ENCODE measurements at regions not wholly inside any gene's neighbourhood (a gene's known extent, or its start where the extent isn't known, plus 50 kb on each side); places are given as distances from the start of the nearest gene placed in this dataset.

DNA sequence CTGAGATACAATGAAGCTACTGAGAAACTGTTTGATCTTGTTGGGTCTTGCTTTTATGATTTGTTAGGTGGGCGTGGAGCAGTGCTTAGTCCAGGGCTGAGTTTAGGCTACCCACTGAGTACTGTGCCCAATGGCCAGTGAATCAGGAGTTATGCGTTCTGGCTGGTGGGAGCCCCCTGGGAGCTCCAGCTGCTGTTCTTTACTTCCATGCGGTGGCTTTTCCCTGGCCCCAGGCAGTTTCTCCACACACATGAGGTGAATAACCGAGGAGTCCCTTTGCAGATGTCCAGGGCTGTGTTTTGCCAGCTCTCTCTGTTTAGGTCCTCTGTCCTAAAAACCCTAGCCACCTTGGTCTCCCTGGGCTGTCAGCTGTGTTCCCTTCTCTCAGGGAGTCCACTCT, 106.5 kb downstream of the KLF13 start:
- FAIRE-seq = peak; percentile 84
- H3K4me3 ChIP-seq (ENCODE audit: low read depth, low read length) = no peak overlapping the region

DNA sequence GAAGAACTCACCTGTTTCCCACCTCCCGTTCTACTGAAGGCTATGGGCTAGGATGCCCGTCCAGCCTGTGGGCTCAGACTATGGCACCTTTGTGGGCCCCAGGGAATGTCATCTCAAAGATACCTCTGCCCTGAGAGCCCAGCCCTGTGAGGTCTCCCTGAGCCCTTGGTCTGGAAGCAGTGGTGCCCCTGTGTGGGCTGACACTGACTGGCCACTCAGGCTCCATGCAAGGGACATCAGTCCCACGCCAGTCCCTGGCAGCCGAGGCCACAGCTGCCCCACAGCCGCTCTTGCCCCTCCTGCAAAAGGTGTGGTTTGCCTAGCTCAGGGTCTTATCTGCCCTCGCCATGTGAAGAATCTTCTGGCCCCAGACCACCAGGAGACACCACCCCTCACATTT, 106.9 kb downstream of the KLF13 start:
- no peaks in the 10 kb centered on the region for H3K27me3 ChIP-seq (ENCODE audit: control insufficient read depth, insufficient read depth, low read length)
- no peak for DNase-seq (ENCODE audit: low read depth)
- no peaks in the 10 kb centered on the region for H3K36me3 ChIP-seq (ENCODE audit: control insufficient read depth, insufficient read depth, low read length)
- TF ChIP-seq, protein P1, sequence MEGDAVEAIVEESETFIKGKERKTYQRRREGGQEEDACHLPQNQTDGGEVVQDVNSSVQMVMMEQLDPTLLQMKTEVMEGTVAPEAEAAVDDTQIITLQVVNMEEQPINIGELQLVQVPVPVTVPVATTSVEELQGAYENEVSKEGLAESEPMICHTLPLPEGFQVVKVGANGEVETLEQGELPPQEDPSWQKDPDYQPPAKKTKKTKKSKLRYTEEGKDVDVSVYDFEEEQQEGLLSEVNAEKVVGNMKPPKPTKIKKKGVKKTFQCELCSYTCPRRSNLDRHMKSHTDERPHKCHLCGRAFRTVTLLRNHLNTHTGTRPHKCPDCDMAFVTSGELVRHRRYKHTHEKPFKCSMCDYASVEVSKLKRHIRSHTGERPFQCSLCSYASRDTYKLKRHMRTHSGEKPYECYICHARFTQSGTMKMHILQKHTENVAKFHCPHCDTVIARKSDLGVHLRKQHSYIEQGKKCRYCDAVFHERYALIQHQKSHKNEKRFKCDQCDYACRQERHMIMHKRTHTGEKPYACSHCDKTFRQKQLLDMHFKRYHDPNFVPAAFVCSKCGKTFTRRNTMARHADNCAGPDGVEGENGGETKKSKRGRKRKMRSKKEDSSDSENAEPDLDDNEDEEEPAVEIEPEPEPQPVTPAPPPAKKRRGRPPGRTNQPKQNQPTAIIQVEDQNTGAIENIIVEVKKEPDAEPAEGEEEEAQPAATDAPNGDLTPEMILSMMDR (IDR thresholded peaks at IDR 0.05; ENCODE audit: insufficient read depth, low read length, severe bottlenecking) = no peak
- no peak for FAIRE-seq
- no peak overlapping the region for H3K4me3 ChIP-seq (ENCODE audit: low read depth, low read length)

More for the DNA sequence above, 106.5 kb downstream of the KLF13 start:
- Histone ChIP-seq H3K27me3 (ENCODE audit: control insufficient read depth, insufficient read depth, low read length) (no peaks in the 10 kb centered on the region), H3K36me3 (ENCODE audit: control insufficient read depth, insufficient read depth, low read length) (no peaks in the 10 kb centered on the region)
- TF ChIP-seq, protein P1 (IDR thresholded peaks at IDR 0.05; ENCODE audit: insufficient read depth, low read length, severe bottlenecking) = no peak
- peak; percentile 47 for DNase-seq (ENCODE audit: low read depth)

- H3K27me3 ChIP-seq (ENCODE audit: control insufficient read depth, insufficient read depth, low read length) = no peaks in the 10 kb centered on the region
- H3K4me3 ChIP-seq (ENCODE audit: low read depth, low read length) = no peak overlapping the region
These were observed 107.6 kb downstream of the KLF13 start for GRCh38 chr15:31434275-31434587.

GRCh38 chr15:31434588-31435260, 108.1 kb downstream of the KLF13 start:
- TF ChIP-seq, protein P1 (IDR thresholded peaks at IDR 0.05; ENCODE audit: insufficient read depth, low read length, severe bottlenecking) = no peak

More at GRCh38 chr15:31434275-31434587, 107.6 kb downstream of the KLF13 start:
- H3K36me3 ChIP-seq (ENCODE audit: control insufficient read depth, insufficient read depth, low read length) = no peaks in the 10 kb centered on the region
- no peak for FAIRE-seq
- TF ChIP-seq, protein P1 (IDR thresholded peaks at IDR 0.05; ENCODE audit: insufficient read depth, low read length, severe bottlenecking) = no peak
- DNase-seq (ENCODE audit: low read depth) = no peak

GRCh38 chr15:31435261-31435911, 108.8 kb downstream of the KLF13 start:
- Histone ChIP-seq H3K27me3 (ENCODE audit: control insufficient read depth, insufficient read depth, low read length) (no peaks in the 10 kb centered on the region), H3K4me3 (ENCODE audit: low read depth, low read length) (no peak overlapping the region), H3K36me3 (ENCODE audit: control insufficient read depth, insufficient read depth, low read length) (no peaks in the 10 kb centered on the region)
- DNase-seq (ENCODE audit: low read depth) = peak; percentile 62
- TF ChIP-seq, protein P1 (IDR thresholded peaks at IDR 0.05; ENCODE audit: insufficient read depth, low read length, severe bottlenecking) = peak; percentile 72
- FAIRE-seq = no peak

More at GRCh38 chr15:31434588-31435260, 108.1 kb downstream of the KLF13 start:
- FAIRE-seq (no peak), DNase-seq (ENCODE audit: low read depth) (peak; percentile 88)
- no peaks in the 10 kb centered on the region for H3K36me3 ChIP-seq (ENCODE audit: control insufficient read depth, insufficient read depth, low read length)
- H3K4me3 ChIP-seq (ENCODE audit: low read depth, low read length) = no peak overlapping the region
- H3K27me3 ChIP-seq (ENCODE audit: control insufficient read depth, insufficient read depth, low read length) = no peaks in the 10 kb centered on the region
